ENCODE measurements at regions not wholly inside any gene's neighbourhood (a gene's known extent, or its start where the extent isn't known, plus 50 kb on each side); places are given as distances from the start of the nearest gene placed in this dataset. TPM values are rescaled to one million over a fixed set of nuclear protein-coding genes. Genes with fewer than 3 reads are reported as not detected.

DNA sequence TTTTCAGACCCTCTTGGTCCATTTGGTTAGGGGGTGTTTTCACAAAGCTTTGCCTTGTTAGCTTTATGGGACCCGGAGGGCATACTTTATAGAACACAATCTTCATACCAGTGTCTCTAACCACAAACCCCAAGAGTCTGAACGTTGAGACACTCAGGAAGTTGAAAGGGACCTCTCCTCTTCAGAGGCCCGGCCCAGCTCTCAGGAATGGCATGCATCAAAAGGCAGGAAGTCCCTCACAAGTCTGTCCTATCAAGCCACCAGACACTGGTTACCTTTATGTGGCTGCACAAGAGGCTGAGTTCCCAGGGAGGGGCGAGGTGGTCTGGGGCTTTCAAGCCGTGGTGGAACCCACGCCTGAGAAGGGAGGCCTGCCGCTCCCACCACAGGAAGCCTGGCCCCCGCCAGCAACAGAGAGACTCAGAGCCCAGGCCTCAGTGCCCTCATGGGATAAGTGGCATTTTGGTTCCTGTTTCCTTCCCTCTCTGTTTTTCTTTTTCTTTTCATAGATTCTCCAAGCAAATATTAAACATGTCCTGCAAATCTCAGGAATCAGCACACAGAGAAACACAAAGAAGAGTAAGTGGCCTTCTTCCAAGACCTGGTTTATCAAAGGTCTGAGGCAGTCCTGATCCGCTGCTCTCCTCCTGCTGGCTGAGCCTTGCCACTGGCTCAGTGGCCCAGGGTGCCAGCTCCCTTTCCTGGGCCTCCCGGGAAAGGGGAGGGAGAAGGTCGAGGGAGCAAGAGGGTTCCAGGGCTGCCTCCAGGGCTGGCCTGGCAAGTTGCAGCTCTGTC lies 50.6 kb upstream of the SMURF2 start (continued):
- 0 out of 2 replicates have a peak, but pooled peaks have one; percentile 30 for TF ChIP-seq FOXO1 (CRISPR knock-in tag; IDR thresholded peaks at IDR 0.05)
- 0 out of 2 replicates have a peak, but pooled peaks have one; percentile 14 for TF ChIP-seq GATAD2A (CRISPR knock-in tag; IDR thresholded peaks at IDR 0.05)

Small RNA genes in the stretch of these regions (microRNA-seq; reads per million reads assigned to microRNA genes)
- not detected for gene MIR6080

Small RNA genes in the stretch of these regions (small RNA-seq; reads per million reads assigned to genes)
- gene AC103810.3 (ENCODE audit: insufficient read depth in 2 of 3, insufficient read length in 3 of 3, low read depth in 2 of 3, low replicate concordance in 1 of 3) (0 reads per million in 3 experiments), gene BPTFP1 (ENCODE audit: insufficient read depth in 2 of 3, insufficient read length in 3 of 3, low read depth in 2 of 3, low replicate concordance in 1 of 3) (0 reads per million in 3 experiments), gene MINOS1P2 (ENCODE audit: insufficient read depth in 2 of 3, insufficient read length in 3 of 3, low read depth in 2 of 3, low replicate concordance in 1 of 3) (0 reads per million in 3 experiments), gene MIR6080 (ENCODE audit: insufficient read depth in 2 of 3, insufficient read length in 3 of 3, low read depth in 2 of 3, low replicate concordance in 1 of 3) (0 reads per million in 3 experiments)

All from HepG2 (cell line).